ENCODE measurements at regions not wholly inside any gene's neighbourhood (a gene's known extent, or its start where the extent isn't known, plus 50 kb on each side); places are given as distances from the start of the nearest gene placed in this dataset.

GRCh38 chr13:72204291-72204690 is 337.3 kb upstream of the DACH1 start:
- Histone ChIP-seq H3K27me3 (no peaks in the 10 kb centered on the region), H3K36me3 (no peaks in the 10 kb centered on the region), H3K9me3 (replicated peaks) (no peaks in the 10 kb centered on the region), H3K4me1 (no peaks in the 10 kb centered on the region), H3K27ac (no peak overlapping the region), H3K4me3 (no peak overlapping the region)
- DNase-seq = no peak

DNA sequence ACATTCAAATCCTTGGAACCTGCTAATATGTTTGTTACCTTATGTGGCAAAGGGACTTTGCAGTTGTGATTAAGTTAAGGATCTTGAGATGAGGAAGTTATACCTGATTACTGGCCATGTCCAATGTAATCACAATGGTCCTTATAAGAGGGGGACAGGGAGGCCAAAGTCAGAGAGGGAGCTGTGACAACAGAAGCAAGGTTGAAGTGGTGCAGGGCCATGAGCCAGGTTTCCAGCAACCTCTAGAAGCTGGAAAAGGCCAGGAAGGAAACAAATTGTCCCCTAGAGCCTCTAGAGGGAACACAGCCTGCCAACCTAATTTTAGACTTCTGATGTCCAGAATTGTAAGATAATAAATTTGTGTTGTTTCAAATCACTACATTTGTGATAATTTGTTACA is 334.7 kb upstream of the DACH1 start:
- H3K27ac ChIP-seq = no peak overlapping the region
- H3K36me3 ChIP-seq = no peaks in the 10 kb centered on the region
- no peak overlapping the region for H3K4me3 ChIP-seq
- no peaks in the 10 kb centered on the region for H3K9me3 ChIP-seq (replicated peaks)
- no peaks in the 10 kb centered on the region for H3K27me3 ChIP-seq
- no peak for DNase-seq
- no peaks in the 10 kb centered on the region for H3K4me1 ChIP-seq

- Histone ChIP-seq H3K9me3 (replicated peaks) (no peaks in the 10 kb centered on the region), H3K27ac (no peak overlapping the region), H3K36me3 (no peaks in the 10 kb centered on the region), H3K4me3 (no peak overlapping the region), H3K27me3 (no peaks in the 10 kb centered on the region), H3K4me1 (no peaks in the 10 kb centered on the region)
- DNase-seq = no peak
Observed at GRCh38 chr13:72199640-72200039, 332.6 kb upstream of the DACH1 start.

DNA sequence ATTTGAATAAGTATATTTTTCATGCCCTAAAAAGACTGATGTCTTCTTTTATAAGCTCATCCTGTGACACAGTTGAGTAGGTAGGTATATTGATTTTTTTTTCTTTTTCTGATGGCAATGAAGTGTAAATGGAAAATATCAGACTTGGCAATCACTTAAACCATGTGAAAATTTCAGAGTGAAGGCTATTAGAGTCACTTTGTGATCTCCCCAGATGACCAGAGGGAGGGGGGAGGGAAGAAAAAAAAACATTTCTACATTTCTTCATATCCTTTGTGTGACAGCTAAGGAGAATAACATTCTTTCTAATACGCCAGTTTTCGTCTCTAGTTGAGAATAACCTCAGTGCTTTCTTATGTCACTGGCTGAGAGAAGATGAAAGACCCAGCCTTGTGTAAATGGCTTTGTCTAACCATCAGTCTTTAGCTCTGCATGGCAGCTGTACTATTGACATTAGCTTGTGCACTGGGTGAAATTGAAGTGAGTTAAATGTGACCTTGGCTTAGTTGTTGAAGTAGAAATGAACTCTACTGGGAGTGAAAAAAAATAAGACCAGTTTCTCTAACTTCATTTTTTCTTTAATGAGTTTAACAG is 332.1 kb upstream of the DACH1 start:
- no peak for DNase-seq
- Histone ChIP-seq H3K4me1 (no peaks in the 10 kb centered on the region), H3K27me3 (no peaks in the 10 kb centered on the region), H3K9me3 (replicated peaks) (no peaks in the 10 kb centered on the region), H3K27ac (no peak overlapping the region), H3K4me3 (no peak overlapping the region), H3K36me3 (no peaks in the 10 kb centered on the region)

- no peak overlapping the region for H3K4me3 ChIP-seq
- H3K4me1 ChIP-seq = no peaks in the 10 kb centered on the region
- no peaks in the 10 kb centered on the region for H3K9me3 ChIP-seq (replicated peaks)
- no peaks in the 10 kb centered on the region for H3K36me3 ChIP-seq
- DNase-seq = no peak
- no peaks in the 10 kb centered on the region for H3K27me3 ChIP-seq
- H3K27ac ChIP-seq = no peak overlapping the region
Observed at GRCh38 chr13:72198042-72198441, 331.0 kb upstream of the DACH1 start.

DNA sequence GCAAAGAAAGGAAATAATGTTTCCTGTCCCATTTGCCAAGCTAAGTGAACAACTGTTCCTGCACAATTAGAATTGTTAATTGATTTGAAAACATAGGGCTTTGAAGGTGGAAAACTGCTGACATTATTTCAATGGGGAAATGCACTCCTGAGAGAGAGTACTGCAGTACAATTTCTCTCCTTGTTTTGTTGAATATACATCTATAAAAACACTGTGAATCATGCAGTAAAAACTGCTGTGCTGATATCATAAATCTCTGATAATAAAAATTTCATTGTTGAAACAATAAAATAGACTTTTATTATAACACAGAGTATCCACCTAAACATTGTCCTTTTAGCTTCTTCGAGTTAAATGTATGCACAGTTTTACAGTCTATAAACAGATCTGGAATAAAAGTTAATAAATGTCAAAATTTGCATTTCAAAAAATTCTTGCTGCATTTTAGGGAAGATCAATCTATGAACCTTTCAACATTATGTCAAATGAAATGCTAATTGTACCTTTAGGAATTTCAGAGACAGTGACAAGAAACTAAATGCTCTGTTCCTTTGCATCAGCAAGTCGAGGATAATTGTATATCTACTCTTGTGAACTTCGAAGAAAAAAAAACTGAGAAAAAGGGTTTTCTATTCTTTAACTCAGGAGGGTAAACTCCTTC is 328.2 kb upstream of the DACH1 start:
- Histone ChIP-seq H3K4me3 (no peak overlapping the region), H3K27me3 (no peaks in the 10 kb centered on the region), H3K4me1 (no peaks in the 10 kb centered on the region), H3K36me3 (no peaks in the 10 kb centered on the region), H3K9me3 (replicated peaks) (no peaks in the 10 kb centered on the region), H3K27ac (no peak overlapping the region)
- DNase-seq = no peak

DNA sequence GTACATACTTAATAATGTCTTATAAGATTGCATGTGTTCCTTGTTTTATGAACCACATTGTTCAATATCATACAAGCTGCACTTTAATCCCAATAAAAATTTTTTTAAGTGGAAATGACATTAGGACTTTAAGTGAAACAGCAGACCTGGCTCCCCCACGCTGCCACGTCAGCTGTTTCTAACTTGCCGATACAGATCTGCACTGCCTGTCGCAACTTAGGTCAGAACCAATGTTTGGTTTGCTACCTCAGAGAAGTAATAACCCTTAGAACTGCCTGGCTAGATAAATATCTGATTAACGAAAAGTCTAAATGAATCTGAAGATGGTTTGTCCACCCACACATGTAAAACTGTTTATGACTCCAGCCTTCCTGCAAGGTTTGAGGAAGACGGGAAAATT is 327.5 kb upstream of the DACH1 start:
- Histone ChIP-seq H3K4me3 (no peak overlapping the region), H3K36me3 (no peaks in the 10 kb centered on the region), H3K4me1 (no peaks in the 10 kb centered on the region), H3K27me3 (no peaks in the 10 kb centered on the region), H3K9me3 (replicated peaks) (no peaks in the 10 kb centered on the region), H3K27ac (no peak overlapping the region)
- DNase-seq = no peak

GRCh38 chr13:72186730-72187422 is 319.9 kb upstream of the DACH1 start:
- Histone ChIP-seq H3K4me1 (no peaks in the 10 kb centered on the region), H3K36me3 (no peaks in the 10 kb centered on the region), H3K27me3 (no peaks in the 10 kb centered on the region), H3K4me3 (no peak overlapping the region), H3K9me3 (replicated peaks) (no peaks in the 10 kb centered on the region), H3K27ac (no peak overlapping the region)
- DNase-seq = no peak

GRCh38 chr13:72185776-72186175 is 318.8 kb upstream of the DACH1 start:
- DNase-seq = no peak
- Histone ChIP-seq H3K4me1 (no peaks in the 10 kb centered on the region), H3K27ac (no peak overlapping the region), H3K4me3 (no peak overlapping the region), H3K9me3 (replicated peaks) (no peaks in the 10 kb centered on the region), H3K27me3 (no peaks in the 10 kb centered on the region), H3K36me3 (no peaks in the 10 kb centered on the region)

- H3K4me3 ChIP-seq = no peak overlapping the region
- H3K27me3 ChIP-seq = no peaks in the 10 kb centered on the region
- no peak overlapping the region for H3K27ac ChIP-seq
- no peak for DNase-seq
- no peaks in the 10 kb centered on the region for H3K36me3 ChIP-seq
- no peaks in the 10 kb centered on the region for H3K4me1 ChIP-seq
- no peaks in the 10 kb centered on the region for H3K9me3 ChIP-seq (replicated peaks)
Observed at GRCh38 chr13:72181661-72182060, 314.7 kb upstream of the DACH1 start.

- H3K27ac ChIP-seq = no peak overlapping the region
- H3K4me3 ChIP-seq = no peak overlapping the region
- H3K36me3 ChIP-seq = no peaks in the 10 kb centered on the region
- no peaks in the 10 kb centered on the region for H3K27me3 ChIP-seq
- DNase-seq = no peak
- no peaks in the 10 kb centered on the region for H3K9me3 ChIP-seq (replicated peaks)
- H3K4me1 ChIP-seq = no peaks in the 10 kb centered on the region
Observed at GRCh38 chr13:72180253-72180952, 313.4 kb upstream of the DACH1 start.

DNA sequence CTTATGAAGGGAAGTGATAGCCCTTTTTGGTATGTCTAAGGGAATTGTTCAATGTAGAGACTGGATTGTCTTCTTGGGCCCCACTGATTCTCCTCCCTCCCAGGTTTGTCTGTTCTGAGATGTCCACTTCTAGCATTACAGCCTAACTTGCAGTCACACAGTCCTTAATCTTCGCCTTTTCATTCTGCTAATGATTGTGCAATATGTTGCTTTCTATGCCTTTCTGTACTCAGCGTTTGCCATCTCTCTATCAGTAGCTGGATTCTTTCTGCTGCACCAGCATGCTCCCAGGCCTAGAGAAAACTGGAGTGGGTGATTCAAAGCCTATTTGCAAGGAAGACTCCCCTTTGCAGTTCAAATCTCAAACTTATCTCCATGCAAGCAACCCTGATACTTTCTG is 307.5 kb upstream of the DACH1 start:
- no peaks in the 10 kb centered on the region for H3K27me3 ChIP-seq
- no peaks in the 10 kb centered on the region for H3K36me3 ChIP-seq
- DNase-seq = no peak
- H3K4me3 ChIP-seq = no peak overlapping the region
- H3K4me1 ChIP-seq = no peaks in the 10 kb centered on the region
- no peak overlapping the region for H3K27ac ChIP-seq
- no peaks in the 10 kb centered on the region for H3K9me3 ChIP-seq (replicated peaks)

DNA sequence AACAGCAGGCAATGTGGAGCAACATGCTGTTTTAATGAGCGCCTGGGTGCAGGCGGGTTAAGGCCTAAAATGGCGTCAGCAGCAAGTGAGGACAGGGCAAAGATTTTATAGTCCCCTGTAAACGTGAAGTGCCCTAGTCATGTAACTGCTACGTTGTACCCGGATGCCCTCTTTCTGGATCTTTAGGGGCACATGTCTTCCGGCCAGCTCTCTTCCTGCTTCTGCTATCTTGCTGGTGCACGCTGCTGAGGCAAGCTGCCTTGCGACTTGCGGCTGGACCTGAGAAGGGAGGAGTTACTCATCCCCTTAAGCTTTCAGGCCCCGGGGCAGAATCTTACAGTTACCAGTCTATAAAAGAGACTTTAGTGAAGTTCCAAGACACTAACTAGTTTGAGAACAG is 303.6 kb upstream of the DACH1 start:
- no peak overlapping the region for H3K27ac ChIP-seq
- H3K9me3 ChIP-seq (replicated peaks) = no peaks in the 10 kb centered on the region
- H3K36me3 ChIP-seq = no peaks in the 10 kb centered on the region
- DNase-seq = no peak
- no peaks in the 10 kb centered on the region; the same call in 1 of the 2 replicates for H3K4me1 ChIP-seq
- H3K4me3 ChIP-seq = no peak overlapping the region
- H3K27me3 ChIP-seq = no peaks in the 10 kb centered on the region

DNA sequence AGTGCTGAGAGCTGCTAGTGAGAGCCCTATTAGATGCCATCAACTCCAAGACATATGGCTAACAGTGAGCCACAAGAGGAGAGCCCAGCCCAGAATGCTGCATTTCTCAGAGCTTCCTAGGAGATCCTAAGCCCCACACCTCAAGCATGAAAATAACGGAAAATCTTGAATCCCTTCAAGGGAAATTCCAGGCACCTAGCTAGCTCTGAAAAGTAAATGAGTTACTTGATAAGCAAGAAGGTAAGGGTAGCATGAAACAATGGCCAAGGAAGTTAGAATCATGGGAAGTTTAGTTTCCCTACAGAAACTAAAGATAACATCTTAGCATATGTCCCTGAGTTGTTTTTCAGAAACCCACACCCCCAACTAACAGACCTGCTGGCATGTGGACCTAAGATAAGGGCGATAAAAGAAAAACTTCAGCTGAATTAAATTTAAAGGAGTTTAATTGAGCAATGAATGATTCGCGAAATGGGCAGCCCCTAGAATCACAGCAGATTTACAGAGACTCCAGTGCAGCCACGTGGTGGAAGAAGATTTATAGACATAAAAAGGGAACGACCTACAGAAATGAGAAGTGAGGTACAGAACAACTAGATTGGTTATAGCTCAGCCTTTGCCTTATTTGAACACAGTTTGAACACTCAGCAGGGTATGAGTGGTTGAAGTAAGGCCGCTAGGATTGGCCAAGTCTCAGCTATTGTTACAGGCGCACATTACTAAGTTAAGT is 301.3 kb upstream of the DACH1 start:
- no peak for DNase-seq
- Histone ChIP-seq H3K27ac (no peak overlapping the region), H3K4me1 (peaks cover 13% of the 10 kb centered on the region), H3K4me3 (no peak overlapping the region), H3K9me3 (replicated peaks) (no peaks in the 10 kb centered on the region), H3K36me3 (no peaks in the 10 kb centered on the region), H3K27me3 (no peaks in the 10 kb centered on the region)
